ENCODE measurements at regions not wholly inside any gene's neighbourhood (a gene's known extent, or its start where the extent isn't known, plus 50 kb on each side); places are given as distances from the start of the nearest gene placed in this dataset.

GRCh38 chr5:167528651-167529050 lies 762.8 kb upstream of the WWC1 start:
- no peak for DNase-seq

DNA sequence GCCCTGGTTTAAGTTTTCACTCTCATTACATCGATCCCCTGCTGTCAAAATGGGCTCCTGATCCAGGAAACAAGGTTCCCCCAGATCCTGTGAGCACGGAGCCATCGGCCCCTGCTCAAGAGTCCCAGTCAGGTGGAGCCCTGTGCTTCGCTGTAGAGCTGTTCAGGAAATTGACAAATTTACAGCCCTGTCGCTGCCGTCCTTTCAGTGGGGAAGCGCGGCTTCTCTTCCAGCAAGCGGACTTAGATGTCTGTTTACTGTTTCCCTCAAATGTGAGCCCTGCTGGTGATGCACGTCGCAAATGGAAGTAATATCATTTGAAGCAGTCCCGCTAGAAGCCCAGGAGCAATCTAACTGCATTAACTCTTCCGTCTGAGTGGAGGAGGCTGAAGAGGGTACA lies 760.9 kb upstream of the WWC1 start:
- DNase-seq, result no peak

- DNase-seq, result no peak
Measured at GRCh38 chr5:167533814-167534795, 757.3 kb upstream of the WWC1 start.

DNA sequence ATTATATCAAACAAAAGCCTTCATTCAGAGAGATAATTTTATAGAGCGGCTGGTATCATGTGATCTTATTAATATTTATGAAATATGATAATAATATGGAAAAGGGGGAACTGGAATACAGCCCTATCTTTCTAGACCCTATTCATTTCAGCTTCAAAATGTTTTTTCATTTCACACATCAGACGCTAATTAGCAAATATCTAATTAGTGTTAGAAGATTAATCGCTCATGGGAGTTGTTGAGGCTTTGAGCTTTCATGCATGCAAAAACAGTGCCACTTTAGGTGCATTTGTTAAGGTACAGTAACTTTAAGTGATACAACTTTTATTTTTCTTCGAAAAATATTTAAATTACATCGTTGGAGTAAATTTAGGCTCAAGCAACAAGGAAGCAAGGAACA lies 751.7 kb upstream of the WWC1 start:
- DNase-seq, result no peak

- no peak for DNase-seq
Measured at GRCh38 chr5:167546270-167546669, 745.2 kb upstream of the WWC1 start.

DNA sequence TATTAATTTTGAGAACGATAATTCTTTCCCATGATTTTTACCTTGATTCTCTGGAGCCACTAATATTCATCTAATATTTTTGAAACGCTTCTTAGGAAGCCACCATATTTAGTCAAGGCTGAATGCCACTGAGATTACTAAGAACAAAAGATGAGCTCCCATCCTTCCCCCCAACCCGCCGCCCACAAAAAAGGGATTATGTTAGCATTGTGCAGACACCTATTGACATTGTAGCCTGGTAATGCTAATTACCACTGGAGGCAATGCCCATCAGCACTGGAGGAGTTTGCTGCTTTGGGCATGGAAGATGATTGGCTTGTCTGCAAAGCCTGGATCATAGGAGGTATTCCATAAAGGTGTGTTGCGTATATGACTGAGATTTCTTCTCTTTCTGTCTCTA lies 739.1 kb upstream of the WWC1 start:
- DNase-seq, result no peak

DNA sequence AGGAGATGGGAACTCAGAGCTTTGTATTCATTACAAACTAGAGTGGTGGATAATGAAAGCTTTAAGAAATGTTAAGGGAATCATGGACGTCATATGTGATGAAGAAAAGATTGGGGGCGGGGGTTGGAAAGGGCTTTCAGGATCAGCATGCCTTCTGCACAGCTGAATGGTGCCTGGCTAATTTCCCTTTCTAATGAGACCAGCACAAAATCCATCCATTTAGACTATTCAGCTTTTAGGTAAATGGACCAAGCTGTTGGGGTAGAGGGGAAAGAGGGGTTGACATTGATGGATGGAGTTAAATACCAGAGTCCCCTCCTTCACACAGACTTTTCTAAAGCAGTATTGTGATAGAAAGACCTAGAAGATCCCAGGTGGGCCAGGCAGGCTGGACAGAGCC lies 737.9 kb upstream of the WWC1 start:
- no peak for DNase-seq

GRCh38 chr5:167554564-167555290 lies 736.7 kb upstream of the WWC1 start:
- DNase-seq, result no peak

- DNase-seq, result no peak
Measured at GRCh38 chr5:167555565-167556166, 735.8 kb upstream of the WWC1 start.

DNA sequence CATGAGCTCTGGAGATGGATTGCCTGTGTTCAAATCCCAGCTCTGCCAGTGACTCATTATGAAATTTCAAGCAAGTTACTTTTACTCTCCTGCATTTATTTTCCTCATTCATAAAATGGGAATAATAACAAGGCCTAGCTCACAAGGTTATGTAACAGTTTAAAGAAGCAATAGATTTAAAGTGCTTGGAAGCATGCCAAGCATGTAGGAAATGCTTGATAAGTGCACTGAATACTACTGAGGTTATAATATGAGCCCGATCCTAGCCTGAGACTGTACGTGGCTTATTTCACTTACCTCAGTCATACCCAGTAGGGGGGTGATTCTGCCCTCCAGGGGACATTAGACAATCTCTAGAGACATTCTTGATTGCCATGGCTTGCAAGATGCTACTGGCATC lies 734.1 kb upstream of the WWC1 start:
- DNase-seq, result no peak

- DNase-seq, result no peak
Measured at GRCh38 chr5:167561796-167562195, 729.6 kb upstream of the WWC1 start.

DNA sequence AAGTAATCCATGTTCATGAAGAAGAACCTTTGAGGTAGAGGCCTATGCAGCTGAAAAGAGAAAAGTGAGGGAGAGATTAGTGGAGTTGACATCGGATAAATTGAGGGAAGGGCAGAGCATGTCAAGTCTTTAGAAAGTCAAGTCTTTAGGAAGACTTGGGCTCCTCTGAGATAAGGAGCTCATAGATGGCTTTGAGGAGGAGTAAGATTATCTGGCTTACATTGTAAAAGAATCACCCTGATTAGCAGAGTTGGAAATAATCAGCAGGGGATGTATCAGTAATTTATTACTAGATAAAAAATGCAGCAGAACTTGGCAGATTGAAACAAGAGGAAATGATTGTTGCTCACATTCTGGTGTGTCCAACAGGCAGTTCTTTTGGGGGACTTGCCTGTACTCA lies 727.2 kb upstream of the WWC1 start:
- no peak for DNase-seq

GRCh38 chr5:167565189-167565954 lies 726.1 kb upstream of the WWC1 start:
- DNase-seq, result no peak

GRCh38 chr5:167570431-167570830 lies 721.0 kb upstream of the WWC1 start:
- DNase-seq, result no peak

GRCh38 chr5:167571824-167572223 lies 719.6 kb upstream of the WWC1 start:
- DNase-seq, result no peak

- no peak for DNase-seq
Measured at GRCh38 chr5:167573370-167574127, 717.9 kb upstream of the WWC1 start.

- no peak for DNase-seq
Measured at GRCh38 chr5:167574464-167574863, 717.0 kb upstream of the WWC1 start.

DNA sequence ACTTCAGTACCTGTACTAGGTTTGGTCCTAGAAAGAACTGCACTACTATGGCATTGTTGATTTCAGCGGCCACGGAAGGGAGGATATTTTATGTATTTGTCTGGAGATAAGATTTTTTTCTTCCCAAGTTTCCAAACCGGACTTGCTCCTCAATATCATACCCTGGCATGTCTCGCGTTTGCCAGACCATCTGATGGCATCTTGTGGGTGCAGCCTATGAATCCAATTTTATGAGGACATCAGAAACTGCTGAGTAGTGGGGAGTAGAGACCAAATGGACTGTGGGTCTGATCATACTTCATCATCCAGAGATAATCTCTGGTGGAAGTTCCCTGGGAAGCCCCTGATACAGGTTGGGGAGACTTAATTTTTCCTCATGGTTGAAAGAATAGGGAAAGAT lies 716.1 kb upstream of the WWC1 start:
- DNase-seq, result no peak

- DNase-seq, result no peak
Measured at GRCh38 chr5:167576126-167576525, 715.3 kb upstream of the WWC1 start.

GRCh38 chr5:167576897-167577296 lies 714.5 kb upstream of the WWC1 start:
- DNase-seq, result no peak

DNA sequence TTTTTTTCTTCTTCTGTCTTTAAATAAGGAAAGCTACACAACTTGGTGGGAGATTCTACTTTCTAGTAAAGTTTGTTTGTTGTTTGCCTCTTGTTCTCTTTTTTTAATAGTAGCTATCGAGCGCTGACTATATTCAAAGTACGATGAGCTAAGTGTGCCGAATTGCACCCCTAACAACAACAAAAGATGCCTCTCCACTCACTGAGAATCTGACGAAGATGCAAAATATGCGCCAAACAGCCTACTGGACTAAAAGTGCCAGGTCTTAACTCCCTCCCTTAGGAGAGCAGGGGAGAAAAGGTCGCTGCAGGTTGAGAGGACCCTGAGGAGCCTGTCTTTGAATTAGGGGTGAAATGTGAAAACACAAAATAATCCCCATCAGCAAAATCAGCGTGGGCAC lies 713.8 kb upstream of the WWC1 start:
- DNase-seq, result no peak
